H1 (cell line): ENCODE measurements at regions not wholly inside any gene's neighbourhood (a gene's known extent, or its start where the extent isn't known, plus 50 kb on each side); places are given as distances from the start of the nearest gene placed in this dataset.

Source experiments
- CTCF ChIA-PET: fragments of 300-600 bp; sonication (Branson Sonifier 250); formaldehyde crosslinking; loops from one replicate; lab custom pipeline; 2021; ENCODE audit not compliant: partially characterized antibody; lab: Charles Lee
- POLR2A ChIA-PET: fragments of 300-600 bp; sonication (Branson Sonifier 250); formaldehyde crosslinking; loops from one replicate; lab custom pipeline; 2021; ENCODE audit warnings: inconsistent platforms; ENCODE audit not compliant: partially characterized antibody; lab: Charles Lee
- DNase-seq, 2 experiments: peaks; one replicate each; pipeline versions ENCODE4 v3.0.0 to v3.0.0-alpha.2; 2010 to 2022; ENCODE audit warnings: low spot score in 2 of 2, low read depth in 1 of 2, mixed read lengths in 1 of 2
- FAIRE-seq: peaks from 2 replicates; lab custom pipeline; 2011; peaks lifted over from hg19 to GRCh38; lab: Jason Lieb, UNC
- H2AFZ ChIP-seq: 2 replicates; pipeline ENCODE4 v1.8.1; 2012; ENCODE audit warnings: low read length, inconsistent platforms
- H2AK5ac ChIP-seq: 2 replicates; pipeline ENCODE4 v1.6.1; 2013; ENCODE audit warnings: low read depth, low read length
- H2BK120ac ChIP-seq: replicated peaks from 2 replicates; pipeline ENCODE3; 2013; ENCODE audit warnings: low read depth, low read length, inconsistent platforms
- H2BK12ac ChIP-seq: 2 replicates; pipeline ENCODE4 v1.6.1; 2013; ENCODE audit warnings: low read depth, low read length
- H2BK15ac ChIP-seq: 2 replicates; pipeline ENCODE4 v1.6.1; 2013; ENCODE audit warnings: low read length
- H2BK20ac ChIP-seq: 2 replicates; pipeline ENCODE4 v1.6.1; 2013; ENCODE audit warnings: low read length
- H2BK5ac ChIP-seq: 2 replicates; pipeline ENCODE4 v1.6.1; 2013; ENCODE audit warnings: low read depth, low read length
- H3K14ac ChIP-seq: 2 replicates; pipeline ENCODE4 v1.6.1; 2013; ENCODE audit warnings: inconsistent platforms; ENCODE audit not compliant: insufficient read length
- H3K18ac ChIP-seq: 2 replicates; pipeline ENCODE4 v1.6.1; 2013; ENCODE audit warnings: low read length; ENCODE audit errors: extremely low read depth
- H3K23ac ChIP-seq: 2 replicates; pipeline ENCODE4 v1.6.1; 2013; ENCODE audit warnings: inconsistent platforms; ENCODE audit not compliant: insufficient read length
- H3K23me2 ChIP-seq: 2 replicates; pipeline ENCODE4 v1.6.1; 2013; ENCODE audit warnings: low read depth, low read length
- H3K27ac ChIP-seq: 2 replicates; pipeline ENCODE4 v1.6.1; 2011; ENCODE audit warnings: low read depth, low read length, inconsistent platforms
- H3K27me3 ChIP-seq, 4 experiments: replicated peaks in 1 of 4; 1 replicate in 1 of 4; 2 replicates in 3 of 4; pipeline versions ENCODE4 v1.6.1 to v1.8.1; 2011 to 2013; ENCODE audit warnings: low read length in 3 of 4, mild to moderate bottlenecking in 3 of 4, inconsistent platforms in 2 of 4, mixed read lengths in 2 of 4, moderate library complexity in 1 of 4; ENCODE audit not compliant: control insufficient read depth in 3 of 4, insufficient read depth in 3 of 4; ENCODE audit errors: extremely low read depth in 1 of 4
- H3K36me3 ChIP-seq, 4 experiments: 2 replicates each; pipeline versions ENCODE4 v1.6.1 to v1.8.1; 2011 to 2013; ENCODE audit warnings: mild to moderate bottlenecking in 4 of 4, low read length in 3 of 4, moderate library complexity in 2 of 4, control low read depth in 1 of 4, inconsistent platforms in 1 of 4; ENCODE audit not compliant: insufficient read depth in 4 of 4, control insufficient read depth in 2 of 4
- H3K4ac ChIP-seq: replicated peaks from 2 replicates; pipeline ENCODE3; 2013; ENCODE audit warnings: low read length, low read depth, mixed read lengths, inconsistent platforms; ENCODE audit not compliant: insufficient read length
- H3K4me1 ChIP-seq, 4 experiments: replicated peaks in 1 of 4; 1 replicate in 1 of 4; 2 replicates in 3 of 4; pipeline versions ENCODE4 v1.6.1 to v1.8.1; 2011 to 2013; ENCODE audit warnings: low read length in 3 of 4, inconsistent platforms in 2 of 4, mixed read lengths in 1 of 4; ENCODE audit not compliant: insufficient read depth in 4 of 4, control insufficient read depth in 3 of 4
- H3K4me2 ChIP-seq, 2 experiments: 2 replicates each; pipeline versions ENCODE4 v1.6.1 to v1.8.1; 2011 to 2013; ENCODE audit warnings: low read depth in 2 of 2, low read length in 2 of 2, control low read depth in 1 of 2, inconsistent platforms in 1 of 2, mild to moderate bottlenecking in 1 of 2; ENCODE audit not compliant: insufficient read depth in 1 of 2
- H3K4me3 ChIP-seq, 4 experiments: fragments of 200-600, 300-600 bp in 1 of 4; sonication (generic), shearing (Covaris generic), sonication (Bioruptor Twin) in 1 of 4; 2 replicates each; pipeline versions ENCODE4 v1.5.1 to v1.8.1; 2011 to 2016; ENCODE audit warnings: low read length in 4 of 4, low read depth in 3 of 4, control low read depth in 2 of 4, inconsistent platforms in 2 of 4, mild to moderate bottlenecking in 2 of 4, mixed read lengths in 1 of 4, moderate library complexity in 1 of 4; ENCODE audit not compliant: insufficient read depth in 2 of 4; ENCODE audit errors: extremely low read depth in 1 of 4
- H3K56ac ChIP-seq: replicated peaks from 2 replicates; pipeline ENCODE3; 2013; ENCODE audit warnings: low read depth, mild to moderate bottlenecking, mixed read lengths, low read length, inconsistent platforms; ENCODE audit not compliant: insufficient read length
- H3K79me1 ChIP-seq: 2 replicates; pipeline ENCODE4 v1.6.1; 2013; ENCODE audit warnings: low read depth, low read length, control low read depth
- H3K79me2 ChIP-seq, 2 experiments: 2 replicates each; pipeline versions ENCODE4 v1.6.1 to v1.8.1; 2012 to 2013; ENCODE audit warnings: low read length in 2 of 2, mild to moderate bottlenecking in 2 of 2, inconsistent platforms in 1 of 2; ENCODE audit not compliant: insufficient read depth in 2 of 2, control insufficient read depth in 1 of 2
- H3K9ac ChIP-seq, 4 experiments: replicated peaks in 1 of 4; 1 replicate in 1 of 4; 2 replicates in 3 of 4; pipeline versions ENCODE4 v1.6.1 to v1.8.1; 2011 to 2013; ENCODE audit warnings: low read depth in 3 of 4, low read length in 3 of 4, control low read depth in 2 of 4, mild to moderate bottlenecking in 2 of 4, moderate library complexity in 2 of 4, inconsistent platforms in 1 of 4; ENCODE audit errors: extremely low read depth in 1 of 4
- H3K9me3 ChIP-seq, 2 experiments: 2 replicates each; pipeline versions ENCODE4 v1.6.1 to v1.8.1; 2012 to 2013; ENCODE audit warnings: mild to moderate bottlenecking in 2 of 2, moderate library complexity in 2 of 2, control low read depth in 1 of 2, inconsistent platforms in 1 of 2, low read depth in 1 of 2, low read length in 1 of 2, mixed read lengths in 1 of 2; ENCODE audit not compliant: insufficient read depth in 2 of 2
- H4K20me1 ChIP-seq, 2 experiments: replicated peaks in 1 of 2; 2 replicates each; pipeline versions ENCODE3 to v1.8.1; 2011 to 2013; ENCODE audit warnings: inconsistent platforms in 2 of 2, low read length in 2 of 2, mild to moderate bottlenecking in 1 of 2; ENCODE audit not compliant: insufficient read depth in 2 of 2, control insufficient read depth in 1 of 2
- H4K5ac ChIP-seq: 2 replicates; pipeline ENCODE4 v1.6.1; 2013; ENCODE audit warnings: low read length, low read depth, mixed read lengths, inconsistent platforms; ENCODE audit not compliant: insufficient read length
- H4K8ac ChIP-seq: 2 replicates; pipeline ENCODE4 v1.8.0; 2013; ENCODE audit warnings: mild to moderate bottlenecking, moderate library complexity, low read length, inconsistent platforms; ENCODE audit not compliant: insufficient read depth; ENCODE audit errors: extremely low read depth
- H4K91ac ChIP-seq: replicated peaks from 2 replicates; pipeline ENCODE3; 2013; ENCODE audit warnings: low read length, mixed read lengths, inconsistent platforms; ENCODE audit not compliant: insufficient read length
- BACH1 ChIP-seq: IDR thresholded peaks from 2 replicates; pipeline ENCODE4 v1.6.1; 2012; ENCODE audit warnings: low read length, improper control_type of control experiment
- CHD1 ChIP-seq: IDR thresholded peaks from 2 replicates; pipeline ENCODE4 v1.6.1; 2012; ENCODE audit warnings: low read depth, low read length, improper control_type of control experiment
- E2F6 ChIP-seq: IDR thresholded peaks from 2 replicates; pipeline ENCODE4 v1.6.1; 2012; ENCODE audit warnings: inconsistent platforms
- EP300 ChIP-seq, 2 experiments: IDR thresholded peaks; 1 replicate in 1 of 2; 2 replicates in 1 of 2; pipeline ENCODE4 v1.6.1; 2011 to 2012; ENCODE audit warnings: low read depth in 2 of 2, low read length in 2 of 2, mild to moderate bottlenecking in 2 of 2, borderline replicate concordance in 1 of 2, inconsistent platforms in 1 of 2, moderate library complexity in 1 of 2
- FOSL1 ChIP-seq: IDR thresholded peaks from 2 replicates; pipeline ENCODE4 v1.6.1; 2011; ENCODE audit warnings: mild to moderate bottlenecking, low read depth, low read length, moderate library complexity; ENCODE audit not compliant: insufficient read depth
- HDAC2 ChIP-seq, 2 experiments: fragments of 300-600 bp in 1 of 2; sonication (generic) in 1 of 2; IDR thresholded peaks; 2 replicates each; pipeline ENCODE4 v1.6.1; 2011 to 2012; ENCODE audit warnings: low read depth in 2 of 2, low read length in 2 of 2, mild to moderate bottlenecking in 2 of 2, moderate library complexity in 2 of 2, borderline replicate concordance in 1 of 2, inconsistent platforms in 1 of 2
- HDAC6 ChIP-seq: IDR thresholded peaks from one replicate; pipeline ENCODE4 v1.7.1; 2012; ENCODE audit warnings: low read depth, mild to moderate bottlenecking, inconsistent platforms, low read length, moderate library complexity
- KDM5A ChIP-seq: fragments of 200-600 bp; IDR thresholded peaks from 2 replicates; pipeline ENCODE4 v1.7.1; 2012; ENCODE audit warnings: mild to moderate bottlenecking, low read length, inconsistent platforms, mixed read lengths
- MAX ChIP-seq: IDR thresholded peaks from 2 replicates; pipeline ENCODE4 v1.6.1; 2012; ENCODE audit warnings: inconsistent platforms
- NANOG ChIP-seq: IDR thresholded peaks from 2 replicates; pipeline ENCODE4 v1.6.1; 2011; ENCODE audit warnings: low read length, low read depth, mild to moderate bottlenecking, inconsistent platforms; ENCODE audit not compliant: insufficient read depth, poor library complexity, severe bottlenecking
- SIRT6 ChIP-seq: IDR thresholded peaks from one replicate; pipeline ENCODE4 v1.7.1; 2012; ENCODE audit warnings: low read length, inconsistent platforms
- ZNF274 ChIP-seq: IDR thresholded peaks from 2 replicates; pipeline ENCODE4 v1.7.0; 2012; ENCODE audit warnings: low read length, borderline replicate concordance; ENCODE audit errors: extremely low read depth
- WGBS, 2 experiments: shearing (Covaris generic) in 1 of 2; methylation state at CpG; one replicate each; pipeline versions ENCODE4 v1.1.6 to v1.1.7; 2013 to 2015; ENCODE audit warnings: low lambda C conversion rate in 2 of 2, mixed read lengths in 2 of 2, inconsistent platforms in 1 of 2, low coverage in 1 of 2, missing lambda C conversion rate in 1 of 2; ENCODE audit not compliant: insufficient replicate concordance in 2 of 2, insufficient coverage in 1 of 2, insufficient read length in 1 of 2; ENCODE audit errors: extremely low coverage in 1 of 2, missing lambda C conversion rate in 1 of 2; 5-methylcytosine and 5-hydroxymethylcytosine counted together

GRCh38 chr1:157310401-157310800 lies 172.2 kb upstream of the ETV3 start:
- TF ChIP-seq ZNF274 (no peak), KDM5A (no peak), EP300 (IDR thresholded peaks at IDR 0.05; ENCODE audit: borderline replicate concordance in 1 of 2, low read depth in 2 of 2, low read length in 2 of 2) (no peak), BACH1 (no peak), SIRT6 (no peak), FOSL1 (no peak), CHD1 (no peak), HDAC2 (IDR thresholded peaks at IDR 0.05; ENCODE audit: borderline replicate concordance in 1 of 2, low read depth in 2 of 2, low read length in 2 of 2) (no peak), HDAC6 (no peak), NANOG (no peak), MAX (no peak), E2F6 (no peak)
- H2AK5ac ChIP-seq: no peak overlapping the region
- DNase-seq (no peak), FAIRE-seq (no peak)
- H2BK120ac ChIP-seq: no peak overlapping the region
- no peaks in the 10 kb centered on the region for H3K9me3 ChIP-seq
- H3K23ac ChIP-seq: no peak overlapping the region
- POLR2A ChIA-PET: no interaction called here
- no peak overlapping the region for H4K91ac ChIP-seq
- H3K79me1 ChIP-seq: no peaks in the 10 kb centered on the region
- CTCF ChIA-PET: interaction anchor here (0.6 to 6.1 kb wide), 26 partner anchors 11 to 220 kb away, joined by 3 to 51 read pairs (median 5); no protein-coding TSS in a partner anchor
- H3K4ac ChIP-seq: no peak overlapping the region
- H4K5ac ChIP-seq: no peak overlapping the region
- H3K79me2 ChIP-seq: no peaks in the 10 kb centered on the region
- no peak overlapping the region for H3K4me3 ChIP-seq
- no peak overlapping the region; the same call in 1 of the 2 replicates for H2BK15ac ChIP-seq
- H2BK5ac ChIP-seq: no peak overlapping the region; the same call in 1 of the 2 replicates
- no peak overlapping the region for H2AFZ ChIP-seq
- no peak overlapping the region; the same call in 1 of the 2 replicates for H4K8ac ChIP-seq
- H3K27me3 ChIP-seq: peaks cover 0 to 1% (median 0%) of the 10 kb centered on the region in 4 experiments; a peak in 1 of 7 replicates
- H2BK20ac ChIP-seq: no peak overlapping the region
- H3K56ac ChIP-seq: no peak overlapping the region
- H4K20me1 ChIP-seq: no peaks in the 10 kb centered on the region
- no peak overlapping the region for H3K27ac ChIP-seq
- no peak overlapping the region for H3K9ac ChIP-seq
- H3K18ac ChIP-seq: 0 out of 2 replicates have a peak overlapping the region, but pooled peaks have one; percentile 16
- no peak overlapping the region for H2BK12ac ChIP-seq
- H3K4me1 ChIP-seq: peaks cover 0 to 7% (median 3%) of the 10 kb centered on the region in 4 experiments; a peak in 3 of 7 replicates
- no peaks in the 10 kb centered on the region for H3K23me2 ChIP-seq
- H3K14ac ChIP-seq: no peak overlapping the region
- no peaks in the 10 kb centered on the region for H3K36me3 ChIP-seq
- 65% methylated on average over 5 of the region's 5 CpGs; no CpG with 5 or more reads in 1 of the 2 experiments for WGBS, 2 experiments
- no peak overlapping the region; a peak in 1 of 4 replicates for H3K4me2 ChIP-seq
